Adrenal gland (tissue), 9 donors: ENCODE measurements at regions not wholly inside any gene's neighbourhood (a gene's known extent, or its start where the extent isn't known, plus 50 kb on each side); places are given as distances from the start of the nearest gene placed in this dataset.

Source experiments
- DNase-seq, 7 donors: peaks; one replicate each; pipeline ENCODE4 v3.0.0-alpha.2; 2019 to 2020
- H3K27ac ChIP-seq, 5 donors: fragments of 200-600 bp; sonication (generic) in 4 of 5; 1 replicate in 3 of 5; 2 replicates in 2 of 5; pipeline versions ENCODE4 v1.5.1 to v1.8.0; 2016 to 2020; ENCODE audit warnings: mild to moderate bottlenecking in 1 of 5
- H3K27me3 ChIP-seq: fragments of 200-600 bp; 2 replicates; pipeline ENCODE4 v1.8.0; 2021
- H3K36me3 ChIP-seq, 2 donors: fragments of 200-600 bp; replicated peaks in 1 of 2; 1 replicate in 1 of 2; 2 replicates in 1 of 2; pipeline versions ENCODE4 v1.5.1 to v1.8.0; 2018 to 2022
- H3K4me1 ChIP-seq, 2 donors: fragments of 200-600 bp; replicated peaks in 1 of 2; 1 replicate in 1 of 2; 2 replicates in 1 of 2; pipeline versions ENCODE4 v1.5.1 to v1.8.0; 2018 to 2021
- H3K4me3 ChIP-seq, 4 donors: fragments of 200-600 bp; sonication (generic) in 3 of 4; one replicate each; pipeline ENCODE4 v1.5.1; 2016 to 2018
- H3K9me3 ChIP-seq, 3 donors: fragments of 200-600 bp; sonication (generic) in 1 of 3; replicated peaks in 1 of 3; 1 replicate in 2 of 3; 2 replicates in 1 of 3; pipeline versions ENCODE4 v1.5.1 to v1.8.0; 2016 to 2021
- POLR2A ChIP-seq, 2 donors: fragments of 450-650 bp; IDR thresholded peaks; one replicate each; pipeline ENCODE4 v1.6.1; 2017; ENCODE audit warnings: antibody characterized with exemption in 2 of 2, mild to moderate bottlenecking in 2 of 2, moderate library complexity in 1 of 2
- WGBS, 4 donors: extraction: QIAGEN DNeasy Blood & Tissue Kit in 2 of 4; methylation state at CpG; one replicate each; pipeline versions ENCODE4 v1.1.5 to v1.1.7; 2013 to 2017; 5-methylcytosine and 5-hydroxymethylcytosine counted together
- intact Hi-C, 2 donors: fragments of 100-400 bp; cut with DNase I; formaldehyde crosslinking; loops; one replicate each; pipeline versions ENCODE4 v1.14.1 to v1.15.0; 2022 to 2023
- TF ChIP-seq, protein P1 (sequence below), 6 experiments: fragments of 450-650 bp in 4 of 6; fragments of 200-600 bp in 2 of 6; sonication (generic) in 1 of 6; IDR thresholded peaks; 1 replicate in 5 of 6; 2 replicates in 1 of 6; pipeline versions ENCODE4 v1.5.1 to v1.8.0; 2016 to 2021; ENCODE audit warnings: antibody characterized with exemption in 6 of 6, mild to moderate bottlenecking in 2 of 6, moderate library complexity in 1 of 6
- donor health status: healthy with polysubstance abuse.
- donor health status: Bipolar disorder and iron deficiency.
- donor health status: DM: yes; HTN: yes; CAD: no.
- donor health status: DM: no; HTN: no; CAD: no.
- donor health status: DM: no; HTN: no; CAD: no.

DNA sequence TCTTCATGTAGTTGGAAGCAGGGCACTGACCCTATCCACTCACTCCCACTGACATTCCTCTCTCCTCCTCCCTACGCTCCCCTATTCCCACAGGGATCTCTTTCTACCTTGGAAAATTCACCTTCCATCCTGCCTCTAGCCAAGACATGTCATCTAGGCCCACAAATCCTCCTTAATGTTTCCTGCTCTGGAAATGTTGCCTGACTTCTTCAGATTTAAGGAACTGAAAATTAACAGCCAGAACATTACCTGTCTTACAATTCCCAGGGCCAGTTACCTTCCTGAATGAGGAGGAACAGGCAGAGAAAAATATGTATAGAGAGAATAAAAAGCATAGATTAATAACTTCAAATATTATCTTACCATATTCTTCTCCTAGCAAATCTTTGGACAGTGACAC lies 147.3 kb downstream of the MRPL39 start:
- TF ChIP-seq, protein P1, sequence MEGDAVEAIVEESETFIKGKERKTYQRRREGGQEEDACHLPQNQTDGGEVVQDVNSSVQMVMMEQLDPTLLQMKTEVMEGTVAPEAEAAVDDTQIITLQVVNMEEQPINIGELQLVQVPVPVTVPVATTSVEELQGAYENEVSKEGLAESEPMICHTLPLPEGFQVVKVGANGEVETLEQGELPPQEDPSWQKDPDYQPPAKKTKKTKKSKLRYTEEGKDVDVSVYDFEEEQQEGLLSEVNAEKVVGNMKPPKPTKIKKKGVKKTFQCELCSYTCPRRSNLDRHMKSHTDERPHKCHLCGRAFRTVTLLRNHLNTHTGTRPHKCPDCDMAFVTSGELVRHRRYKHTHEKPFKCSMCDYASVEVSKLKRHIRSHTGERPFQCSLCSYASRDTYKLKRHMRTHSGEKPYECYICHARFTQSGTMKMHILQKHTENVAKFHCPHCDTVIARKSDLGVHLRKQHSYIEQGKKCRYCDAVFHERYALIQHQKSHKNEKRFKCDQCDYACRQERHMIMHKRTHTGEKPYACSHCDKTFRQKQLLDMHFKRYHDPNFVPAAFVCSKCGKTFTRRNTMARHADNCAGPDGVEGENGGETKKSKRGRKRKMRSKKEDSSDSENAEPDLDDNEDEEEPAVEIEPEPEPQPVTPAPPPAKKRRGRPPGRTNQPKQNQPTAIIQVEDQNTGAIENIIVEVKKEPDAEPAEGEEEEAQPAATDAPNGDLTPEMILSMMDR (IDR thresholded peaks at IDR 0.05): no peak
- no peak for TF ChIP-seq POLR2A (IDR thresholded peaks at IDR 0.05)
- no peak for DNase-seq
- intact Hi-C loops: no loop called here
- H3K27me3 ChIP-seq: no peaks in the 10 kb centered on the region
- H3K27ac ChIP-seq: no peak overlapping the region
- H3K4me3 ChIP-seq: no peak overlapping the region
- no peaks in the 10 kb centered on the region for H3K9me3 ChIP-seq
- H3K4me1 ChIP-seq: peaks cover 0 to 14% of the 10 kb centered on the region in 2 donors
- 92 to 100% (median 95%) methylated on average over 1 of the region's 1 CpG for WGBS, 4 donors
- no peaks in the 10 kb centered on the region for H3K36me3 ChIP-seq

DNA sequence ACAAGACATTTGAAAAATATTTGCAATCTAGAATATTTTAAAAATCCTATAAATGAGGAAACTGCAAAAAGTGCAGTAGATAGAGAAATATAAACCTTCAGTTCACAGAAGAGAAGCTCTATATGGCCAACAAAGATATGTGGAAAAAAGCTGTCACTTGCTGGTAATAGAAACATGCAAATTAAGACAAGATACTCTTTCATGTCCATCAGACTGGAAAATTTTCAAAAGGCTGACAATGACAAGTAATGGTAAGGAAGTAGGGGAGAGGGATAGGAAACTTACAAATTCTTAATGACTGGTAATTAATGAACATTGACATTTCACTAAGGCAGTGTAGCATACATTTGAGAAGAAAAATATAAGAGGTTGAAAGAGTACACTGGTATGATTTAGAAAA lies 147.9 kb downstream of the MRPL39 start:
- H3K36me3 ChIP-seq: no peaks in the 10 kb centered on the region
- no peak overlapping the region for H3K27ac ChIP-seq
- TF ChIP-seq, protein P1 (IDR thresholded peaks at IDR 0.05): no peak
- TF ChIP-seq POLR2A (IDR thresholded peaks at IDR 0.05): no peak
- intact Hi-C loops: no loop called here
- no peak overlapping the region for H3K4me3 ChIP-seq
- peaks cover 0 to 14% of the 10 kb centered on the region in 2 donors for H3K4me1 ChIP-seq
- H3K27me3 ChIP-seq: no peaks in the 10 kb centered on the region
- no peak for DNase-seq
- no peaks in the 10 kb centered on the region for H3K9me3 ChIP-seq

DNA sequence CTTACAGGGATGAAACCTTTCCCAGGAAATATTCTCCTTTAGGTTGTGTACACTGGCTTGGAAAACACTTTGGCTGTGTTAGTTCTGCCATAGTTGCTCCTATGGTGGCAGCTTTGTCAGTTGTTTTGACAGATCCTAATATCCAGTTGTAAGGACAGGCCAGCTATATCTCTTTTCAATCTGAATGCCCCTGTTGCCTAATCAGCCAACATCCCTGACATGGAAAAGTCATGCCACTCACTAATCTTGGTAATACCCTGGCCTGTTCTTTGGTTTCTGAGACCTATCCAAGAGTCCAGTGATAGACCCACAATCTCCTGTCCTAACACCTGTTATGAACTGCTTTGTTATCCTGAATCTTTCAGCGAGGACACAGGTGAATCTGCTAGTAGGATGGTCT lies 148.8 kb downstream of the MRPL39 start:
- no peak overlapping the region for H3K27ac ChIP-seq
- TF ChIP-seq, protein P1 (IDR thresholded peaks at IDR 0.05): no peak
- no peak for TF ChIP-seq POLR2A (IDR thresholded peaks at IDR 0.05)
- H3K4me3 ChIP-seq: no peak overlapping the region
- no peaks in the 10 kb centered on the region for H3K36me3 ChIP-seq
- no peak for DNase-seq
- WGBS, 4 donors: 87 to 100% (median 93%) methylated on average over 1 of the region's 1 CpG
- no peaks in the 10 kb centered on the region for H3K9me3 ChIP-seq
- intact Hi-C loops: no loop called here
- H3K27me3 ChIP-seq: no peaks in the 10 kb centered on the region
- H3K4me1 ChIP-seq: peaks cover 0 to 14% of the 10 kb centered on the region in 2 donors

DNA sequence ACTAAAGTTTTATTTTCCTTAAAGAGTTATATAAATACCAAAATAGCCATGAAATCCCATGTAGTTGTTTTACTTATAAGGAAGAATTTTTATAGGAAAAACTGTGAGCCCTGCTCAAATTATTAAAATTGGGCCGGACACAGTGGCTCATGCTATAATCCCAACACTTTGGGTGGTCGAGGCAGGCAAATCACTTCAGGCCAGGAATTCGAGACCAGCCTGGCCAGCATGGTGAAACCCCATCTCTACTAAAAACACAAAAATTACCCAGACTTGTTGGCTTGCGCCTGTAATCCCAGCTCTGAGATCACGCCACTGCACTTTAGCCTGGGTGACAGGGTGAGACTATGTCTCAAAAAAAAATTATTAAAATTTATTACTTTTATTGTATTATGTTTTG lies 149.3 kb downstream of the MRPL39 start:
- DNase-seq: no peak
- intact Hi-C loops: no loop called here
- no peak for TF ChIP-seq POLR2A (IDR thresholded peaks at IDR 0.05)
- TF ChIP-seq, protein P1 (IDR thresholded peaks at IDR 0.05): no peak
- no peaks in the 10 kb centered on the region for H3K9me3 ChIP-seq
- H3K4me1 ChIP-seq: peaks cover 0 to 14% of the 10 kb centered on the region in 2 donors
- H3K27ac ChIP-seq: no peak overlapping the region
- no peaks in the 10 kb centered on the region for H3K36me3 ChIP-seq
- no peaks in the 10 kb centered on the region for H3K27me3 ChIP-seq
- 87 to 94% (median 89%) methylated on average over 5 of the region's 5 CpGs for WGBS, 4 donors
- no peak overlapping the region for H3K4me3 ChIP-seq
